Activated T-helper 1 cell treated with anti-CD3 and anti-CD28 coated beads, Interleukin-2, amount 50 U/mL, for 16 hours (primary cell): ENCODE measurements at regions not wholly inside any gene's neighbourhood (a gene's known extent, or its start where the extent isn't known, plus 50 kb on each side); places are given as distances from the start of the nearest gene placed in this dataset.
"Not testable (repeated sequence)": the region's sequence is repeated elsewhere in the genome, so short reads cannot be mapped to it uniquely, and the experiment has no call there.

Experiments used
- DNase-seq, 2 donors: peaks; one replicate each; pipeline ENCODE4 v3.0.0-alpha.2; 2020; ENCODE audit warnings: low read depth in 1 of 2, low spot score in 1 of 2

GRCh38 chr3:101141135-101141534 lies 147.9 kb upstream of the ABI3BP start:
- no peak for DNase-seq

GRCh38 chr3:101138817-101139216 lies 145.6 kb upstream of the ABI3BP start:
- DNase-seq = no peak

- no peak for DNase-seq
Measured at GRCh38 chr3:101134331-101134730, 141.1 kb upstream of the ABI3BP start.

- DNase-seq = no peak
Measured at GRCh38 chr3:101133652-101134051, 140.4 kb upstream of the ABI3BP start.

- not testable (repeated sequence) for DNase-seq
Measured at GRCh38 chr3:101133197-101133596, 140.0 kb upstream of the ABI3BP start.

GRCh38 chr3:101131767-101132166 lies 138.5 kb upstream of the ABI3BP start:
- DNase-seq = no peak

- no peak for DNase-seq
Measured at GRCh38 chr3:101128786-101129185, 135.6 kb upstream of the ABI3BP start.

- no peak for DNase-seq
Measured at GRCh38 chr3:101128001-101128400, 134.8 kb upstream of the ABI3BP start.

GRCh38 chr3:101124125-101124524 lies 130.9 kb upstream of the ABI3BP start:
- DNase-seq = no peak

- no peak for DNase-seq
Measured at GRCh38 chr3:101123081-101123480, 129.9 kb upstream of the ABI3BP start.

- no peak for DNase-seq
Measured at GRCh38 chr3:101122681-101123080, 129.5 kb upstream of the ABI3BP start.

- DNase-seq = no peak
Measured at GRCh38 chr3:101120039-101120438, 126.8 kb upstream of the ABI3BP start.

- DNase-seq = no peak
Measured at GRCh38 chr3:101119535-101119934, 126.3 kb upstream of the ABI3BP start.

GRCh38 chr3:101117980-101118379 lies 124.8 kb upstream of the ABI3BP start:
- DNase-seq = no peak

GRCh38 chr3:101117465-101117864 lies 124.2 kb upstream of the ABI3BP start:
- DNase-seq = no peak

GRCh38 chr3:101110295-101110694 lies 117.1 kb upstream of the ABI3BP start:
- DNase-seq = not testable (repeated sequence)

- no peak for DNase-seq
Measured at GRCh38 chr3:101104321-101104720, 111.1 kb upstream of the ABI3BP start.

GRCh38 chr3:101102678-101103296 lies 109.6 kb upstream of the ABI3BP start:
- no peak for DNase-seq

- DNase-seq = no peak
Measured at GRCh38 chr3:101100361-101101009, 107.3 kb upstream of the ABI3BP start.

GRCh38 chr3:101099791-101100190 lies 106.6 kb upstream of the ABI3BP start:
- DNase-seq = no peak

- DNase-seq = no peak
Measured at GRCh38 chr3:101096444-101096843, 103.2 kb upstream of the ABI3BP start.

GRCh38 chr3:101095693-101096430 lies 102.6 kb upstream of the ABI3BP start:
- DNase-seq = no peak
